GM12892 (cell line): ENCODE measurements at regions not wholly inside any gene's neighbourhood (a gene's known extent, or its start where the extent isn't known, plus 50 kb on each side); places are given as distances from the start of the nearest gene placed in this dataset.

ENCODE experiments used
- POLR2A ChIP-seq: IDR thresholded peaks from 2 replicates; pipeline ENCODE4 v1.6.1; 2011; ENCODE audit warnings: low read depth, low read length, control low read depth
- TAF1 ChIP-seq: IDR thresholded peaks from 2 replicates; pipeline ENCODE4 v1.6.1; 2011; ENCODE audit warnings: low read depth, mild to moderate bottlenecking, control low read depth, low read length, borderline replicate concordance

- TF ChIP-seq POLR2A = no peak
- no peak for TF ChIP-seq TAF1
Observed at GRCh38 chr14:21995332-21995731, 321.7 kb upstream of the OR4E1 start.
